Tibial artery (tissue), 4 donors: ENCODE measurements at regions not wholly inside any gene's neighbourhood (a gene's known extent, or its start where the extent isn't known, plus 50 kb on each side); places are given as distances from the start of the nearest gene placed in this dataset.
"Not testable (repeated sequence)": the region's sequence is repeated elsewhere in the genome, so short reads cannot be mapped to it uniquely, and the experiment has no call there.

Experiments used
- DNase-seq, 2 donors: peaks; one replicate each; pipeline ENCODE4 v3.0.0-alpha.2; 2019
- H3K27ac ChIP-seq, 2 donors: fragments of 200-600 bp; sonication (generic) in 1 of 2; 1 replicate in 1 of 2; 2 replicates in 1 of 2; pipeline ENCODE4 v1.5.1; 2018 to 2019; ENCODE audit warnings: mild to moderate bottlenecking in 1 of 2
- H3K27me3 ChIP-seq, 2 donors: fragments of 200-600 bp; sonication (generic) in 1 of 2; one replicate each; pipeline versions ENCODE4 v1.5.1 to v1.6.0; 2016 to 2019
- H3K36me3 ChIP-seq, 3 donors: fragments of 200-600 bp; sonication (generic) in 2 of 3; one replicate each; pipeline ENCODE4 v1.5.1; 2016 to 2019; ENCODE audit warnings: mild to moderate bottlenecking in 2 of 3
- H3K4me1 ChIP-seq, 4 donors: fragments of 200-600 bp; sonication (generic) in 2 of 4; 1 replicate in 3 of 4; 2 replicates in 1 of 4; pipeline ENCODE4 v1.5.1; 2016 to 2019
- H3K4me3 ChIP-seq, 2 donors: fragments of 200-600 bp; sonication (generic) in 1 of 2; 1 replicate in 1 of 2; 2 replicates in 1 of 2; pipeline ENCODE4 v1.5.1; 2018 to 2019; ENCODE audit warnings: mild to moderate bottlenecking in 2 of 2
- H3K9me3 ChIP-seq, 3 donors: fragments of 200-600 bp; sonication (generic) in 1 of 3; one replicate each; pipeline ENCODE4 v1.5.1; 2016 to 2019
- intact Hi-C: fragments of 100-400 bp; cut with DNase I; formaldehyde crosslinking; loops from one replicate; pipeline ENCODE4 v1.15.0; 2023; ENCODE audit warnings: low total_unique reads
- TF ChIP-seq, protein P1 (sequence below), 2 experiments: fragments of 200-600 bp in 1 of 2; fragments of 450-650 bp in 1 of 2; IDR thresholded peaks; one replicate each; pipeline ENCODE4 v1.5.1; 2017 to 2019; ENCODE audit warnings: antibody characterized with exemption in 2 of 2, mild to moderate bottlenecking in 1 of 2, moderate library complexity in 1 of 2

DNA sequence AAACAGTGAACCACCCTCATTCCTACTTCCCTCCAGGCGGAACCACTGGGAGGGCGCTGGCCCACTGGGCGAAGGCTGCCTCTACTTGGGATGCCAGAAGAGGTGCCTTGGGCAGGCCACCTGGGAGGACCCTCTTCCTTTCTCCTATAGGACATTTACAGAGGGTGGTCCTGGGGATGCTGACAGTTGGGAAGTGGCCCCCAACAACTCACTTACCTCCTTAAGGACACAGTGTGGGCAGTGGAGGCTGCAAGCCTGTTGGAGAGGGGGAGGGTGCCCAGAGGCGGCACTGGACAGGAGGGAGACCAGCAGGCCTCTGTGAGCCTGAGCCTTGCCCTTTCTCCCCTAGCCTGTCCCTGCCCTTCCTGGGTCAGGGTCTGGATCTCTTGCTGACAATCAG is 346.4 kb upstream of the HS6ST1 start:
- TF ChIP-seq, protein P1, sequence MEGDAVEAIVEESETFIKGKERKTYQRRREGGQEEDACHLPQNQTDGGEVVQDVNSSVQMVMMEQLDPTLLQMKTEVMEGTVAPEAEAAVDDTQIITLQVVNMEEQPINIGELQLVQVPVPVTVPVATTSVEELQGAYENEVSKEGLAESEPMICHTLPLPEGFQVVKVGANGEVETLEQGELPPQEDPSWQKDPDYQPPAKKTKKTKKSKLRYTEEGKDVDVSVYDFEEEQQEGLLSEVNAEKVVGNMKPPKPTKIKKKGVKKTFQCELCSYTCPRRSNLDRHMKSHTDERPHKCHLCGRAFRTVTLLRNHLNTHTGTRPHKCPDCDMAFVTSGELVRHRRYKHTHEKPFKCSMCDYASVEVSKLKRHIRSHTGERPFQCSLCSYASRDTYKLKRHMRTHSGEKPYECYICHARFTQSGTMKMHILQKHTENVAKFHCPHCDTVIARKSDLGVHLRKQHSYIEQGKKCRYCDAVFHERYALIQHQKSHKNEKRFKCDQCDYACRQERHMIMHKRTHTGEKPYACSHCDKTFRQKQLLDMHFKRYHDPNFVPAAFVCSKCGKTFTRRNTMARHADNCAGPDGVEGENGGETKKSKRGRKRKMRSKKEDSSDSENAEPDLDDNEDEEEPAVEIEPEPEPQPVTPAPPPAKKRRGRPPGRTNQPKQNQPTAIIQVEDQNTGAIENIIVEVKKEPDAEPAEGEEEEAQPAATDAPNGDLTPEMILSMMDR (IDR thresholded peaks at IDR 0.05), result no peak
- H3K36me3 ChIP-seq, result no peaks in the 10 kb centered on the region
- intact Hi-C loops, result no loop called here
- H3K9me3 ChIP-seq, result no peaks in the 10 kb centered on the region
- H3K27ac ChIP-seq, result no peak overlapping the region
- peaks cover 0 to 2% of the 10 kb centered on the region in 2 donors for H3K27me3 ChIP-seq
- H3K4me3 ChIP-seq, result no peak overlapping the region
- peaks cover 0 to 5% (median 2%) of the 10 kb centered on the region in 4 donors for H3K4me1 ChIP-seq
- no peak for DNase-seq

DNA sequence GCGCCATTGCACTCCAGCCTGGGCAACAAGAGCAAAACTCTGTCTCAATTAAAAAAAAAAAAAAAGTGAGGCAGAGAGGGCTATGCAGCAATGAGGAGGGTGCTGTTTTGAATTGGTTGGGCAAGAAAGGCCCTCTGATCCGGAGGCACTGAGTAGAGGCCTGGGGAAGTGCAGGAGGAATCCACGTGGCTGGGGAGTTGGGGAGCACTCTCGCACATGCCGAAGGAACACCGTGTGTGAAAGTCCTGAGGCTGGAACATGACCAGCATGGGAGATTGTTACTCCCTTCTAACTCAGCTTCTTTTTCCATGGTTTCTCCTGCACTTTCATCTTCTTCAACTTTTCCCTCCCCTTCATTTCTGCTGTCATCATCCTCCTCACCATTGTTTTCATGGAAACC is 347.9 kb upstream of the HS6ST1 start:
- intact Hi-C loops, result no loop called here
- no peak overlapping the region for H3K4me3 ChIP-seq
- no peaks in the 10 kb centered on the region for H3K36me3 ChIP-seq
- no peaks in the 10 kb centered on the region for H3K9me3 ChIP-seq
- H3K27me3 ChIP-seq, result peaks cover 0 to 2% of the 10 kb centered on the region in 2 donors
- no peak overlapping the region for H3K27ac ChIP-seq
- peaks cover 0 to 10% (median 4%) of the 10 kb centered on the region in 4 donors for H3K4me1 ChIP-seq
- DNase-seq, result no peak
- TF ChIP-seq, protein P1 (IDR thresholded peaks at IDR 0.05), result no peak

DNA sequence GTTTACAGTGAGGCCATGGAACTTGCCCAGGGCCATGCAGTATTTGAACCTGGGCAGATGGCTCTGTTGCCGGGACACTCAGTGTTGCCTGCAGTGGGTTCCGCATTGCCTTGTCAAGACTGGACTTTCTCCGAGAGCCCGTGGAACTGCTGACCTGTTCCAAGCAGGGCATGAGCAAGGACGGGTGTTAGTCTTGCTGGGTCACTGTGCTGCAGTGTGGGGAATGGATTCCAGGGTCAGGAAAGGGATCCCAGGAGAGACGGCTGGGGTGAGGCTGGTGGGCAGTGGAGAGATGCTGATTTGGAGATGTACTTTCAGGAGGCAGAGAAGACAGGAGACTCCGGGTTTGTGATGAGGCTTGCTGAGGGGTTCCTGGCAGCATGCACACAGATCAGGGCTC is 348.7 kb upstream of the HS6ST1 start:
- intact Hi-C loops, result no loop called here
- Histone ChIP-seq H3K27ac (no peak overlapping the region), H3K9me3 (no peaks in the 10 kb centered on the region), H3K27me3 (peaks cover 0 to 2% of the 10 kb centered on the region in 2 donors), H3K4me1 (peaks cover 0 to 10% (median 4%) of the 10 kb centered on the region in 4 donors), H3K4me3 (no peak overlapping the region), H3K36me3 (no peaks in the 10 kb centered on the region)
- TF ChIP-seq, protein P1 (IDR thresholded peaks at IDR 0.05), result no peak
- DNase-seq, result no peak

DNA sequence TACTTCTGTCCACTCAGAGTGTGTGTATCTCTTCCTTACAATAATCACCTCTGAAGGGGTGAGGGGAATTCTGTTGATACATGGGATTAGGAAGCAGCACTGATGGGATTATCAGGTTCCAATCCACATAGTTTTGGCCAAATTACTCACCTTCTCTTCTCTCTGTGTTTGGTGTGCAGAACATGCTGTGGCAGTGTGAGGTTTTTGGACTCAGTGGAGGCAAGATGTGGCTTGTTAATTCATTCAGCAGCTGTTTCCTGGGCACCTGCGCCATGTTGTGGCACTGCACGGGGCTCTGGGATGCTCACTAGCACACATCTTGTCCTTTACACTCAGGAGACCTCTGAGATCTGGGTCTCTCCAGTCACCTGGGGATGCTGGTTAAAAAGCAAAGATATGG is 350.3 kb upstream of the HS6ST1 start:
- Histone ChIP-seq H3K4me3 (no peak overlapping the region), H3K9me3 (no peaks in the 10 kb centered on the region), H3K27me3 (no peaks in the 10 kb centered on the region), H3K27ac (no peak overlapping the region), H3K4me1 (peaks cover 0 to 10% (median 4%) of the 10 kb centered on the region in 4 donors), H3K36me3 (no peaks in the 10 kb centered on the region)
- intact Hi-C loops, result no loop called here
- TF ChIP-seq, protein P1 (IDR thresholded peaks at IDR 0.05), result no peak
- no peak for DNase-seq

DNA sequence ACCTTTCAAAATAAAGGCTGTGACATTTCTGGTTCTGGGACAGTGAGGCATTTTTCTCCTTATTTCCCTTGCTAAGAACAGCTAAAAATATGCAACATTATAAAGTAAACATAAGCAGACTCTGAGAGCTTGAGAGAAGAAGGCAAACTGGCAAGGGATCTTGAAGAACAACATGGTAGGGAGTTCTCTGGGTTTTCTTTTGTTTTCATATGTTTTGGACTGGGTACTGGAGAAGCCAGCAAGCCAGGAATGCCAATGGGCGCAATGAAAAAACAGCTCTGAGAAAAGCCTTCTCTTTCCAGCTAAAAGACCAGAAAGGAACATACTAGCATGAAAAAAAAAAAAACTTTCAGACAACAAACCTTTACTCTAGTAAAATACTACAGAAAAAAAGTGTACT is 351.4 kb upstream of the HS6ST1 start:
- Histone ChIP-seq H3K4me1 (peaks cover 0 to 10% (median 4%) of the 10 kb centered on the region in 4 donors), H3K9me3 (no peaks in the 10 kb centered on the region), H3K27ac (no peak overlapping the region), H3K27me3 (no peaks in the 10 kb centered on the region), H3K4me3 (no peak overlapping the region), H3K36me3 (no peaks in the 10 kb centered on the region)
- DNase-seq, result no peak
- intact Hi-C loops, result no loop called here
- TF ChIP-seq, protein P1 (IDR thresholded peaks at IDR 0.05), result no peak

DNA sequence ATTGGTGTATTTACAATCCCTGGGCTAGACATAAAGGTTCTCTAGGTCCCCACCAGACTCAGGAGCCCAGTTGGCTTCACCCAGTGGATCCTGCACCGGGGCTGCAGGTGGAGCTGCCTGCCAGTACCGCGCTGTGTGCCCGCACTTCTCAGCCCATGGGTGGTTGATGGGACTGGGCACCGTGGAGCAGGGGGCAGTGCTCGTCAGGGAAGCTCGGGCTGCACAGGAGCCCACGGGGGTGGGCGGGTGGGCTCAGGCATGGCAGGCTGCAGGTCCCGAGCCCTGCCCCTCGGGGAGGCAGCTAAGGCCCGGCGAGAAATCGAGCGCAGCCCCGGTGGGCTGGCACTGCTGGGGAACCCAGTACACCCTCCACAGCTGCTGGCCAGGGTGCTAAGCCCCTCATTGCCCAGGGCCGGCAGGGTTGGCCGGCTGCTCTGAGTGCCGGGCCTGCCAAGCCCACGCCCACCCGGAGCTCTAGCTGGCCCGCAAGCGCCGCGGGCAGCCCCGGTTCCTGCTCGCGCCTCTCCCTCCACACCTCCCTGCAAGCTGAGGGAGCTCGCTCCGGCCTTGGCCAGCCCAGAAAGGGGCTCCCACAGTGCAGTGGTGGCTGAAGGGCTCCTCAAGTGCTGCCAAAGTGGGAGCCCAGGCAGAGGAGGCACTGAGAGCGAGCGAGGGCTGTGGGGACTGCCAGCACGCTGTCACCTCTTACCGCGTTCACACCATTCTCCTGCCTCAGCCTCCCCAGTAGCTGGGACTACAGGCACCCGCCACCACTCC is 353.5 kb upstream of the HS6ST1 start:
- H3K27me3 ChIP-seq, H3K9me3 ChIP-seq, DNase-seq, intact Hi-C loops, H3K36me3 ChIP-seq, H3K27ac ChIP-seq, H3K4me3 ChIP-seq: not testable (repeated sequence)
- H3K4me1 ChIP-seq, result peaks cover 0 to 10% (median 4%) of the 10 kb centered on the region in 4 donors

DNA sequence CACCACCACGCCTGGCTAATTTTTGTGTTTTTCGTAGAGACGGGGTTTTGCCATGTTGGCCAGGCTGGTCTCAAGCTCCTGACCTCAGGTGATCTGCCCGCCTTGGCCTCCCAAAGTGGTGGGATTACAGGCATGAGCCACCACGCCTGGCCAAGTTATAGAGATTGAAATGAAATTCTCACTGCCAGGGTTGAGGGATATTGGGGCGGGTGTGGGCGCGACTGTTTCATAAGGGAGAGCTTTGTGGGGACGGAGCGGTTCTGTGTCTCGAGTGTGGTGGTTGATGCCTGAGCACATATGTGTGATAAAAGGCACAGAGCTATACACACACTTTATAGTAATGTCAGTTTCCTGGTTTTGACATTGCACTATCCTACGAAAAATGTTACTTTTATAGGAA is 361.0 kb upstream of the HS6ST1 start:
- H3K27me3 ChIP-seq, H3K4me1 ChIP-seq, intact Hi-C loops, H3K9me3 ChIP-seq, H3K27ac ChIP-seq, H3K4me3 ChIP-seq, DNase-seq, H3K36me3 ChIP-seq: not testable (repeated sequence)
